Kidney glomerular epithelial cell (primary cell): ENCODE measurements at regions not wholly inside any gene's neighbourhood (a gene's known extent, or its start where the extent isn't known, plus 50 kb on each side); places are given as distances from the start of the nearest gene placed in this dataset.

ENCODE experiments used
- DNase-seq: peaks from one replicate; lab custom pipeline; 2025; lab: John Stamatoyannopoulos, UW

GRCh38 chr6:42512579-42512978 is 51.2 kb upstream of the UBR2 start:
- no peak for DNase-seq

- DNase-seq: no peak
Measured at GRCh38 chr6:42511803-42512422, 51.9 kb upstream of the UBR2 start.

- DNase-seq: no peak
Measured at GRCh38 chr6:42510795-42511194, 53.0 kb upstream of the UBR2 start.

GRCh38 chr6:42509765-42510164 is 54.1 kb upstream of the UBR2 start:
- DNase-seq: no peak

GRCh38 chr6:42509256-42509655 is 54.6 kb upstream of the UBR2 start:
- no peak for DNase-seq

GRCh38 chr6:42507901-42508300 is 55.9 kb upstream of the UBR2 start:
- DNase-seq: no peak

- DNase-seq: no peak
Measured at GRCh38 chr6:42507195-42507594, 55.5 kb upstream of the TRERF1 start.

GRCh38 chr6:42506070-42506469 is 54.3 kb upstream of the TRERF1 start:
- no peak for DNase-seq

- DNase-seq: peak; percentile 12
Measured at GRCh38 chr6:42505385-42505718, 53.6 kb upstream of the TRERF1 start.

GRCh38 chr6:42503894-42504293 is 52.2 kb upstream of the TRERF1 start:
- no peak for DNase-seq

GRCh38 chr6:42502990-42503389 is 51.3 kb upstream of the TRERF1 start:
- no peak for DNase-seq

- no peak for DNase-seq
Measured at GRCh38 chr6:42502127-42502526, 50.4 kb upstream of the TRERF1 start.
